ENCODE measurements at regions not wholly inside any gene's neighbourhood (a gene's known extent, or its start where the extent isn't known, plus 50 kb on each side); places are given as distances from the start of the nearest gene placed in this dataset.

DNA sequence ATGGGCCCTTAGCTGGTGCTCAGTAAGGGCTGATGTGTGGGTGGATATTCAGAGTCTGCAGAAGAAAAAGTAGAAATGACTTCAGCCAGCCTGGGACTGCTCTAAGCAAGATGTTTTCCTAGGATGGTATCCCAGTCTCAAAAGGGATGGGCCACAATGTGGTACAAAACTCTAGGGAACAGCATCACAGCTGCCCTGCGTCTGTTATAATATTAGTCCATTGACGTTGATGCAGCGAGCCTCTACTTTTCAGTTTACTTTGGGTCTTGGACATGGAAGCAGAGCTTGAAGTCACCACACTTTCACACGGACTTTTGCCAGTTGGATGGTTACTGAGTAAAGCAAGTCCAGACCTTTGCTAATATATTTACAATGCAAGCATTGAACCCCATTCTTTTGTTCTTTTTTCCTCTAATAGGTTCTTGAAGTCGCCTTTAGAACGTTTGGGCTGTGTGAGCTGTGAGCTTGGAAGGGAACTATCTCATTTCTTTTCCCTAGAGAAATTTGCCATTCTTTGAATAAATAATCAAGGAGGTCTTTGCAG, 105.7 kb downstream of the RDH14 start:
- SMC1A ChIA-PET (ENCODE audit: uncharacterized antibody, unreplicated experiment): interaction anchor here (0.6 kb wide), 1 partner anchor 80 kb away, joined by 3 read pairs; no protein-coding TSS in a partner anchor
- H3K9me3 ChIP-seq (replicated peaks; ENCODE audit: control insufficient read depth, insufficient read depth, low read length): no peaks in the 10 kb centered on the region
- TF ChIP-seq, protein P1, sequence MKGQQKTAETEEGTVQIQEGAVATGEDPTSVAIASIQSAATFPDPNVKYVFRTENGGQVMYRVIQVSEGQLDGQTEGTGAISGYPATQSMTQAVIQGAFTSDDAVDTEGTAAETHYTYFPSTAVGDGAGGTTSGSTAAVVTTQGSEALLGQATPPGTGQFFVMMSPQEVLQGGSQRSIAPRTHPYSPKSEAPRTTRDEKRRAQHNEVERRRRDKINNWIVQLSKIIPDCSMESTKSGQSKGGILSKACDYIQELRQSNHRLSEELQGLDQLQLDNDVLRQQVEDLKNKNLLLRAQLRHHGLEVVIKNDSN (IDR thresholded peaks at IDR 0.05; ENCODE audit: borderline replicate concordance, extremely low read length, insufficient read depth, low read depth, low read length): no peak
- TF ChIP-seq EGR1 (IDR thresholded peaks at IDR 0.05; ENCODE audit: borderline replicate concordance in 1 of 2, low read depth in 2 of 2, low read length in 2 of 2) (no peak), JUND (IDR thresholded peaks at IDR 0.05; ENCODE audit: low read depth, low read length) (no peak), YY1 (IDR thresholded peaks at IDR 0.05; ENCODE audit: low read depth, low read length) (no peak), HDAC2 (IDR thresholded peaks at IDR 0.05) (no peak), E2F8 (IDR thresholded peaks at IDR 0.05; ENCODE audit: low read depth, partially characterized antibody) (no peak), MXI1 (IDR thresholded peaks at IDR 0.05; ENCODE audit: low read depth, low read length) (no peak), ATF2 (IDR thresholded peaks at IDR 0.05; ENCODE audit: low read length) (no peak), RBBP5 (conservative IDR thresholded peaks at IDR 0.05) (no peak), MAX (IDR thresholded peaks at IDR 0.05; ENCODE audit: low read depth, low read length) (no peak), USF2 (IDR thresholded peaks at IDR 0.05; ENCODE audit: borderline replicate concordance, low read depth, low read length) (no peak), PAX5 (IDR thresholded peaks at IDR 0.05; ENCODE audit: borderline replicate concordance, low read depth, low read length) (no peak)
- TF ChIP-seq, protein P2, sequence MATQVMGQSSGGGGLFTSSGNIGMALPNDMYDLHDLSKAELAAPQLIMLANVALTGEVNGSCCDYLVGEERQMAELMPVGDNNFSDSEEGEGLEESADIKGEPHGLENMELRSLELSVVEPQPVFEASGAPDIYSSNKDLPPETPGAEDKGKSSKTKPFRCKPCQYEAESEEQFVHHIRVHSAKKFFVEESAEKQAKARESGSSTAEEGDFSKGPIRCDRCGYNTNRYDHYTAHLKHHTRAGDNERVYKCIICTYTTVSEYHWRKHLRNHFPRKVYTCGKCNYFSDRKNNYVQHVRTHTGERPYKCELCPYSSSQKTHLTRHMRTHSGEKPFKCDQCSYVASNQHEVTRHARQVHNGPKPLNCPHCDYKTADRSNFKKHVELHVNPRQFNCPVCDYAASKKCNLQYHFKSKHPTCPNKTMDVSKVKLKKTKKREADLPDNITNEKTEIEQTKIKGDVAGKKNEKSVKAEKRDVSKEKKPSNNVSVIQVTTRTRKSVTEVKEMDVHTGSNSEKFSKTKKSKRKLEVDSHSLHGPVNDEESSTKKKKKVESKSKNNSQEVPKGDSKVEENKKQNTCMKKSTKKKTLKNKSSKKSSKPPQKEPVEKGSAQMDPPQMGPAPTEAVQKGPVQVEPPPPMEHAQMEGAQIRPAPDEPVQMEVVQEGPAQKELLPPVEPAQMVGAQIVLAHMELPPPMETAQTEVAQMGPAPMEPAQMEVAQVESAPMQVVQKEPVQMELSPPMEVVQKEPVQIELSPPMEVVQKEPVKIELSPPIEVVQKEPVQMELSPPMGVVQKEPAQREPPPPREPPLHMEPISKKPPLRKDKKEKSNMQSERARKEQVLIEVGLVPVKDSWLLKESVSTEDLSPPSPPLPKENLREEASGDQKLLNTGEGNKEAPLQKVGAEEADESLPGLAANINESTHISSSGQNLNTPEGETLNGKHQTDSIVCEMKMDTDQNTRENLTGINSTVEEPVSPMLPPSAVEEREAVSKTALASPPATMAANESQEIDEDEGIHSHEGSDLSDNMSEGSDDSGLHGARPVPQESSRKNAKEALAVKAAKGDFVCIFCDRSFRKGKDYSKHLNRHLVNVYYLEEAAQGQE (IDR thresholded peaks at IDR 0.05; ENCODE audit: low read depth, low read length): no peak

More for the DNA sequence above, 105.7 kb downstream of the RDH14 start:
- H3K4me3 ChIP-seq: no peak overlapping the region
- 39% methylated on average over 6 of the region's 6 CpGs for WGBS (ENCODE audit: insufficient coverage, insufficient replicate concordance, low lambda C conversion rate, missing lambda C conversion rate)
- no peak for FAIRE-seq
- ATAC-seq: no peak
- BruUV-seq (replicated peaks): no TSS peak
- H3K4me1 ChIP-seq (ENCODE audit: control insufficient read depth, insufficient read depth, low read length): no peaks in the 10 kb centered on the region
- H2AFZ ChIP-seq (ENCODE audit: control insufficient read depth, low read depth, low read length): no peak overlapping the region
- intact Hi-C loops (cut with micrococcal nuclease; ENCODE audit: unreplicated experiment): no loop called here
- ChIA-PET CTCF (no interaction called here), POLR2A (no interaction called here), RAD21 (ENCODE audit: unreplicated experiment) (no interaction called here)
- no peaks in the 10 kb centered on the region for H3K27me3 ChIP-seq (replicated peaks in 1 of 2; ENCODE audit: control insufficient read depth in 2 of 2, insufficient read depth in 2 of 2, low read length in 1 of 2)
- in situ Hi-C loops (cut with MboI): no loop called here
- H3K4me2 ChIP-seq (ENCODE audit: control insufficient read depth, insufficient read depth): no peak overlapping the region
- no peak overlapping the region for H3K27ac ChIP-seq (ENCODE audit: control insufficient read depth, insufficient read depth)
- no peak overlapping the region for H3K9ac ChIP-seq (ENCODE audit: control insufficient read depth, insufficient read depth, low read length)
- no peak for DNase-seq (ENCODE audit: low read depth, low spot score)
- no peaks in the 10 kb centered on the region for H3K79me2 ChIP-seq (ENCODE audit: control insufficient read depth, insufficient read depth, low read length)
- H3K36me3 ChIP-seq (ENCODE audit: control insufficient read depth in 2 of 2, insufficient read depth in 2 of 2, low read length in 1 of 2): no peaks in the 10 kb centered on the region
- no peaks in the 10 kb centered on the region for H4K20me1 ChIP-seq (ENCODE audit: control insufficient read depth, insufficient read depth)
